NOMO-1 treated with dmso at 0.1 percent for 144 hours (cell line): ENCODE measurements at regions not wholly inside any gene's neighbourhood (a gene's known extent, or its start where the extent isn't known, plus 50 kb on each side); places are given as distances from the start of the nearest gene placed in this dataset.

Experiments used
- DNase-seq: peaks from one replicate; lab custom pipeline; 2025; ENCODE audit not compliant: unreplicated experiment; lab: John Stamatoyannopoulos, UW

DNA sequence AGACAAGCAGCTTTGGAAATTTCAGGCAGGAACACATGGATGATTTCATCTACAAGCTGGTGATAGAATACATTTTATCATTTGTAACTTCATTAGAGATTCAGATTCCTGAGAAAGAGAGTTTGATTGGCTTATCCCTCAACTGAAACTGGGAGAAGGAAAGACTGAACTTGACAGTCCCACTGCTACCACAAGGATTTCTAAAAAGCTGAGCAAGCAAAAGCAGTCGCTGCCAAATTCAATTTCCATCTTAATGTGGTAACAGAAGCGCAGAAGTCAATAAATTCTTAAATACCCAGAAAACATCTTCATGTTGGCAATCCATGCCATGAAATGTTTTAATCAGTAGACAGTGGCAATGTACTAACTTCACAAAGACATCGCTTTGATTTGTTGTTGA, 172.1 kb upstream of the DACH1 start:
- no peak for DNase-seq

DNA sequence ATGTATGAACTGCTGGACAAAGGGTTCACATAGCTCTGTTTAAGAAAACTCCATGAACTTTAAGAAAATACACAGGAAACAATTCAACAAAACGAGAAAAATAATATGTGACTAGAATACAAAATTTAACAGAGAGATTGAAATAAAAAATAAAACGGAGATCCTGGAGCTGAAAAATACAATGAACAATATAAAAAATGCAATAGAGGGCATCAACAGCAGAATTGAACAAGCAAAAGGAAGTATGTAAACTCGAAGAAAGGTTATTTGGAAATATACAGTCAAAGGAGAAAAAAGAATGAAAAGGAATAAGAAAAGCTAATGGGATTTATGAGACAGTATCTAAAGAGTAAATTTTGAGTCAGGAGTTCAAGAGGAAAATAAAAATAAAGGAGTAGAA, 163.0 kb upstream of the DACH1 start:
- no peak for DNase-seq

DNA sequence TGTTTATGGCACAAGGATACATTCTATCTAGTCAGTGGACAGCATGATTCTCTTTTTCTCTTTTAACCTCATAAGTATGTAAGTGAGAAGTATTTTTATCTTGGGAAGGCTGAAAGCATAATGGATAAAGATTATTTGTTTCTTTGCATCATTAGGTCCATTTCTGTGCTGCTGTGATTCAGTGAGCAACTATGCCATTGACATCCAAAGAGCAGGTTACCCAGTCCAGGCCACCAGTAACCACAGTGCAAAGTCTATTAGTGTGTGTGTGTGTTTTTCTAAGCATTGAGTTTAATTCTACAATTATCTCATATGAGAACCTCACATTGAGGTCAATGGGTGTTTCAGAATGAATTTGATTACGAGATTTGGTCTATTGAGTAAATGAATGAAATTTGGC, 158.8 kb upstream of the DACH1 start:
- DNase-seq: no peak

DNA sequence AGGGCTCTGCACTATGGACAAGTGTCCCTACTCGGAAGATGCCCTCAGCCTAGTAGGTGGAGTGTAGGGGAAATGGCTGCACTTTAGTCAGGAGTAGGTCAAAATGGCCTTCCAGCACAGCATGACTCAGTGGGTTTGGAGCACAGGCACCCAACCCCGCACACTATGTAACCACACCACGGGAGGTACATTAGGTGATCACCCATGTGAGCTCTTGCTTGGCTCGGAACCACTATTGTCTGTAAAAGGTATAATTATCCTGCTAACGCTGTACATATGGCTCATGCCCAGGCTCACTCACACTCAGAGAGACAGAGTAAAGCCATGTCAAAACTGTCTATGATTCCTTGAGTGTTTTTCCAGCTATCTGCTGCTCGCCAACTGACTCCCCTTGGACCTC, 156.9 kb upstream of the DACH1 start:
- no peak for DNase-seq

DNA sequence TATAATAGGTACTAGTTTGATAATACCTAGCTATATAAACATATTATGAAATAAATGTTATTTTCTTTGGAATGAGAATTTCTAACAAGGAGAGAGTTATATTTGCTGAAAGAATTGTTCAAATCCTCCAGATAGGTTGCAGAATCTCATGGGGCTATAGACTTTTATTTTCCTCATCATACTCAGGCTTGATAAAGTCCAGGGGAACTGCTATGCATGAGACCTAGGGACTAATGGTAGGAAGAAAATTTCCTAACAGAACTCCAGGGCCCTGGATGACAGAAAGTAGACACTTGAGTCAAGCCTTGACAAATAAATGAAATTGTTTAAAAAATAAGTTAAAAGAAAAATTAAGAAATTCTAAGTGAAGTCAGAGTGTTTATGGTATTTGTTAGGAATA, 138.5 kb upstream of the DACH1 start:
- no peak for DNase-seq

DNA sequence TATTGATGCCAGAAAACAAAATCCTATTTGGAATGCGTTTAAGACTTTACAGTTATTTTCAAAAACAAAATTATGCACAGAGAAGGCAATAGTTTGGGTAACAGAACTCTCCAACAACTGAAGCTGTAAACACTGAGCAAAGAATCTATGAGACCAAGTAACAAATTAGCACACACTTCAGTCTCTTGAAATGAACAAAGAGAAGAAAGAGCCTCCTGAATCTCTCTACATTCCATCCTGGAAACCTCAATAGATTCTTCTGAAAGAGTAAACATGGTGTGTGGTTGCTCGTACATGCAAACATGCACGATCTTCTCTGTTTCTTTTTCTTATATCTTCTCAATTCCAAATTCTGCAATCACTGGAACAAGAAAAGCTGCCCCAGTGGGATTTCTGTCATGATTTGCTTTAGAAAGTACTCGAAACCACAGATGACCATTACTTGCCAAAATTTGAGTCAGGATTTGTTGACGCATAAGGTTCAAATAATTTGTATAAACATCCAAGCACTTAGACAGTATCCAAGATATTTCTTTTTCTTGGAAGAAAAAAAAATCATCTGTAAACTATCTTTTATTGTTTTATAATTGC, 137.9 kb upstream of the DACH1 start:
- DNase-seq: no peak

DNA sequence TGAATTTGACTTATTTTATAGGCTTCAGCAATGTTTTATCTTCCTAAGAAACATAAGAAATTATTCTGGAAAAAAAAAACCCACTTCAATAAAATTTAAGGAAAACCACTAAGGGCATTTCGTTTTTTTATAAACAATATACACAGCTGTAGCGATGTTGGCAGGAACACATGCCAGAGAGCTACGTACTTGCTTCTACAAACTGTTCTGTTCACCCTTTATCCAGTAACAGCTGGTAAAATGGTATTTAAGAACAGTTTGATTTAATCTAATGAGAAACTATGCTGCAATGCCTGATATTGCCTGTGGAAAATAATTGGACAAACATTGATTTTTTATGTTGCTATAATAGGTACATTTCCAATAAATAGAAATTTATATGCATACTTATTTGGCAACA, 137.2 kb upstream of the DACH1 start:
- no peak for DNase-seq

DNA sequence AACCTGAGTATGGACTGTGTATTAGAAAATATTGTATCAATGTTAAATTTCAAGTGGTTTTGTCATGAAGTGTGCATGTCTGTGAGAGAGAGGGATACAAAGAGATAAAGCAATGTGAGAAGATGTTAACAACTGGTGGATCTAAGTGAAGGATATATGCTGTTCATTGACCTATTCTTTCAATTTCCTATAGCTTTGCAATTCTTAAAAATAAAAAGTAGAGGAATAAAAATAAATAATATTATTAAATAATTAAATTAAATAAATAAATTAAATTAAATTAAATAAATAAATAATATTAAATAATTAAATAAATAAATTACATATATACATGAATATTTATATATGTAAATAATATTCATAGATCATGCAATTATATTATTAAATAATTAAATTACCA, 131.2 kb upstream of the DACH1 start:
- no peak for DNase-seq

DNA sequence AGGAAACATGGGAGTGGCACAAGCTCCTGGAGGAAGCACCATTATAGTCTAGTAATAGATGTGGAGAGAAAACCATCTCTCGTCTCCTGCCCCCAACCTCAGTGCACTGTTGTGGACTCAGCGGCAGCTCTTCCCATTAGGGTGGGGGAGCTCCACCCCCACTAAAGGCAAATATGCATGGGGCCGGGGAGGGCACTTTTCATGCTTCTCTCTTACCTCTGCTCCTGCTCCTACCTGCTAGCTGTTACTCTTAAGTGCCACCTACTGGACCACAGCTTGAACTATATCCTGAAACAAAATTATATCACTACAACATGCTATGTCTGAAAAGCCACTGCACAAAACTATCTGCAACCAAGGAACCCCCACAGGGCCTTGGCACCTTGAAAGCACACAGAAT, 112.6 kb upstream of the DACH1 start:
- no peak for DNase-seq

DNA sequence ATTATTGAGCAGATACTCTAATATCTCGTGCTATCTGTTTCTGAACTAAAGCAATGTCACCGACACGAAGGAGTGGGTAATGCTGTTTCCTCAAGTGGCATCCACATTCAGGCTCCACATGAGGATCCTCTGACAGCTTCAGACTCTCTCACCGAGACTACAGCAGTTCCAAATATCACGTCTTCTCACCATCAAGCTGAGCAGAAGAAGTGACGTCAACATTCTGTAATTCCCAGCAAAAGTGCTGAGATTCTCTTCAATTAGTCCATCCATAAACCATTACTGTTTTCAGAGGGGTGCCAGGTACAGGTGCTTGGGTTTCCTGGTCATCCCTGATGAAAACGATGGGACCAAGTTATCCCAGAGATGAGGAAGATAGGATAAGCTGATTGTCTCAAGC, 110.0 kb upstream of the DACH1 start:
- DNase-seq: no peak

DNA sequence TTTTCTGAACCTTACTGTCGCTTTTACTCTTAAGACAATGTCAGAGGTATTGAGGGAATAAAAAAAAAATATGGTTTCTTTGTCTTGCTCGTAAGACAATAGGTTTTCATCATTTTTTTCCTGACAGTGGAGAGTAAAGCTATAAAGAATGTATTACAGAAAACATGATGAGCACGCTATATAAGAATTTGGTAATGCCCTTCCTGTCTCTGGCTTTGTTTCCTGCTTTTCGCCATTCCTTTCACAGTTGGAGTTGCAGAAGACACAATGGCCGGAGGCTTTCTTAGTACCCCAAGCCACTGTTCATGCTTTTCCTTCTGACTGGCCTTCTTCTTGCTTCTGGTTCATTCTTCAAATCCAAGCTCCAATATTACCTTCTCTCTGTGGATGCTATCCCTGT, 101.0 kb upstream of the DACH1 start:
- no peak for DNase-seq

DNA sequence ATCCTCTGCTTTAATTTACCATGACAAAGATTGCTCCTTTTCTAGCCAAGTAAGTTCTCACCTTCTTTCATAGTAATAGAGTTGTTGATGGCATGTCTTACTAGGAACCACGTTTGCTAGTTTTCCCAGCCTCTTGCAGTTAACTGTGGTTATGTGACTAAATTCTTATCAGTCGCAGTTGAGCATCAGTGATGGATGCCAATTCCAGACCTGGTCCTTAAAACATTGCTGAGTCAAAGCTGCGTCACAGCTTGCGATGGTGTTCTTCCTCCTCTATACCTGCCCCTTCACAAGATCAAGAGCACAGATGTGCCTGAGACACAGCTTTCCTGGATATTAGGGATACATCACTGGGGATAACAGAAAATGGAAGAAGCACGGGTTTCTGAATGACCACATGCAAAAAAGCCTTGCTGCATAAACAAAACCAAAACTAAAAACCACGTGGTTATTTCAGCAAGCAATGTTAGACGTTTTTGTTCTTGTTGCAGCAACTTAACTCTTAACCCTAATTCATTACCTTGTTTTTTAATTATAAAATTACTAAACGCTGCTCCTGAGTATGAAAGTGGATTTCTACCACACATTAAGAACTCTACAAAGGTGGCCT, 97.6 kb upstream of the DACH1 start:
- DNase-seq: no peak

DNA sequence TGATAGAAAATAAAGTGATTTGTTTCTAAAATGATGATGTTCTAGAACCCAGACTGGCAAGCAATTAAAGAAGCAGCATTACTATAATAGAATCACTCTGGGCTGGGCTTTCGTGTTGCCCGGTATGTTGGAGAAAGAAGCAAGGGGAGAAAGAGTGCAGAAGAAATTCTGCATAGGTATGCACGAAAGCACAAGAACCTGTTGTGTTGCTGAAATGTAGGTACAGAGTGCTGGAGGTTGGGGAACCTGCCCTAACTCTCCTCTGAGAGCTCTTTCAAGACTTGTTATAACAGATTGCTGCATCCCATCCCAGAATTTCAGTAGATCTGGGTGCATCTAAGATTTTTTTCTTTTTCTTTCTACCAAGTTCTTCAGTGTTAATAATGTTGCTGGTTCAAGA, 95.7 kb upstream of the DACH1 start:
- DNase-seq: no peak

DNA sequence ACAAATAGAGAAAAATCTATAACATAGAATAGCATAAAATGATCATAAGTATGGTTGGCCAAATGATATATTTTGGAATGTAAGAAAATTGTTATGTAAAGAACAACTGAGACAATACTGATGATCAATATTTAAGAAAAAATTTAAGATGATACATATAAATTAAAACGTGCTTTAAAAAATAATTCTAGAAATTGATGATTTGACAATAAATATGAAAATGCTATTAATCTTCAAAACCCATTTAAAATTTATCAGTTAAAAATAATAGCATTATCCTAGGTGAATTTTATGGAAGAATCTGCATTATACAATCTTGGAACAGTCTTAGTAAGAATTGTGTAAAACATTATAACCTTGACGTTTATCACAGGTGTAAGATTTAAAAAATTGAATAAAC, 95.1 kb upstream of the DACH1 start:
- no peak for DNase-seq

DNA sequence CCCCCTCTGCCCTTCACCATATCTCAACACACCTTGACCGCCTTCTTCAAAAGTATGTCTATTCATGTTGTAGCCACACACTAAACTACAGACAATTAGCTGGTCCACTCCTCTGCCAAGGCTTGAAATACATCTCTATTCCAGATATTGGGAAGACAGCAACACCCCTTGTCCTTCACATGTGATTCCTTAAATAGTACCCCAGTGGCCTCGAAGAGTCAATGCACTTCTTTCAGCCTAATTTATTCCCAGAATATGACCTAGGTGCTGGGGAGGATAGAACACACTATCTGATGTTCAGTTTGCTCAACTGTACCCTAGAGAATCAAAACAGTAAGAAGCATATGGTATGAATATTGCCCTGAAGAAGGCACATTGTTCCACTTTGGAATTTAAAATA, 82.4 kb upstream of the DACH1 start:
- no peak for DNase-seq

DNA sequence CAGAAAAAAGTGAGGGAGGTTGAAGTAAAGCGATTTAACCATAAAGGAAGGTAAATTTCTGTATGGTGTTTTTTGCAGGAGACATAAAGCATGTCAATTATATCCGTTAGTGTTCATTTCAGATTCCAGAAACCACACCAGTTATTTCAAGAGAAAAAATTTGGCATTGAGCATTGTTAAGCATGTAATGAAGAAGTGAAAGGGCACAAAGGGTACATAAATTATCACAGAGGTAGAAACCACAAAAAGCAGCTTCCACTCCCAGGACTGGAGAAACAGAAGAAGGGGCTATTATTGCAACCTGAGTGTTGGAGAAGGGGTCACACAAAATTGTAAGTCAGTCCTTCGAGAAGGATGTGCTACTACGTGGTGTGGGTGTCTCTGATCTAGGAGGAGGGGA, 72.2 kb upstream of the DACH1 start:
- peak; percentile 85 for DNase-seq

DNA sequence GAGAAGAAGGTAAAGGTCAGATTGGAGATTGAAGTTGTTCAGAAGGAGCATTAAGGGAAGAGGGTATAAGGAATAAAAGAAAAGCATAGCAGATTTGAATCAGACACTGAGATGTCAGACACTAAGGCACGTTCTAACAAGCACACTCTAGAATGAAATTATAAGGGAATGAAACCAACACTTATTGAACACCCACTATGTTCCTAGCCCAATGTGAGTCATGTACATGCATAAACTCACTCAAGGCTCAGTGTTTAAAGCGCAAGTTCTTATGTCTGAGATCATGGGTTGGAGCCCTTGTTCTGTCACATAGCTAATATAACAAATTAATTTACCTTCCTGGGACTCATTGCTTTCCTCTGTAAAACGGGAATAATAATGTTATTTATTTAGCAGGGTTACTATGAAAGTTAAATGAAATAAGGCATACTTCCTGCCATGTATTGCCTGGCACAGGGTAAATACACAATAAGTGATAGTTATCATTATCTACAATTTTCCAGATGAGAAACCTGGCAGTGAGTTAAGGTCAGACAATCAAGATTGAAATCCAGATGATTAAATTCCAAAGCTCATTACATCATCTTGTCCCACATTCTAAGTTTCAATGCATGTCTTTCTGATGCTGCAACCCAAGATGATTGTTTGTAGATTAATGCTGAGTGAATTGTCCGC, 68.3 kb upstream of the DACH1 start:
- DNase-seq: no peak

DNA sequence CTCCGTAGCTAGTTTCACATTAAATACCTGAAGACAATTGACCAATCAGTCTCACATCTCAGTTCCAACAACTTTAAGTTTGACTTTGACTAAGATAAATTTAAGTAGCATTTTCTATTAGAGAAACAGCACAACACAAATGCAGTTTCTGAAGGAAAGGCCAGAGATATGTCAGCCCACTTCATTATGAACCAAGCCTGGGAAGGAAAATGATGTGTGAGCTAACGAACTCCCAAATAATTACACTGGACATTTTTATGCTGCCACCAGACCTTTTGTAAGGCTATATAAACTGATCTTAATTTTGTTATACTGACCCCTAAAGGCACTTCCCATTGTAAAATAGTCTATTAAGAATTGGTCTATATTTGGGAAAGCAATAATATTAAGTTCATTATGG, 57.9 kb upstream of the DACH1 start:
- no peak for DNase-seq

DNA sequence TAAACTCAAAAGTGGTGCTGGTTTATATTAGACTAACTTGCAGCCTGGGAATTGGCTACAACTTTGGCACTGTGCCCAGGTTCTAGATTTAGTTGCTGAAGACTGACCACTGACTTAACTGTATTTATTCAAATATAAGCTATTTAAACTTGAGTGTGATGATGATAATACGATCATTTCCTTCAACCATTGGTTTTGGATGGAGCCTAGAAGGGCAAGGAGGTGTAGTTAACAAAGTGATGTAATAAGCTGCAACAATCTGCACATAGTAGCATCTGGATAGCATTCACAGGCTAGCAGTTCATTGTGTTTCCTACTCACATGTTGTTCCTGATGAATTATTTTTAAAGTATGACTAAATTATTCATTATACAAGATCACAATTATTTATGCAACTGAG, 55.2 kb upstream of the DACH1 start:
- DNase-seq: no peak
